SJCRH30 (cell line): ENCODE measurements at regions not wholly inside any gene's neighbourhood (a gene's known extent, or its start where the extent isn't known, plus 50 kb on each side); places are given as distances from the start of the nearest gene placed in this dataset.
"Not testable (repeated sequence)": the region's sequence is repeated elsewhere in the genome, so short reads cannot be mapped to it uniquely, and the experiment has no call there.

Experiments
- DNase-seq, 2 experiments: peaks; one replicate each; pipeline ENCODE4 v3.0.0-alpha.2; 2015 to 2020
- H3K27ac ChIP-seq: fragments of 250-450 bp; sonication (Bioruptor Pico); 2 replicates; pipeline ENCODE4 v1.5.1; 2020; ENCODE audit warnings: mild to moderate bottlenecking, moderate library complexity
- H3K27me3 ChIP-seq: fragments of 250-450 bp; sonication (Bioruptor Pico); 2 replicates; pipeline ENCODE4 v1.5.1; 2020; ENCODE audit warnings: mild to moderate bottlenecking, moderate library complexity
- H3K36me3 ChIP-seq: fragments of 250-450 bp; sonication (Bioruptor Pico); 2 replicates; pipeline ENCODE4 v1.5.1; 2020; ENCODE audit warnings: mild to moderate bottlenecking, moderate library complexity
- H3K4me1 ChIP-seq: fragments of 250-450 bp; sonication (Bioruptor Pico); 2 replicates; pipeline ENCODE4 v1.5.1; 2020; ENCODE audit warnings: mild to moderate bottlenecking, moderate library complexity
- H3K4me3 ChIP-seq: fragments of 250-450 bp; sonication (Bioruptor Pico); 2 replicates; pipeline ENCODE4 v1.5.1; 2020; ENCODE audit warnings: mild to moderate bottlenecking, moderate library complexity
- H3K9me3 ChIP-seq: fragments of 250-450 bp; sonication (Bioruptor Pico); replicated peaks from 2 replicates; pipeline ENCODE4 v1.5.1; 2020; ENCODE audit warnings: mild to moderate bottlenecking, moderate library complexity

DNA sequence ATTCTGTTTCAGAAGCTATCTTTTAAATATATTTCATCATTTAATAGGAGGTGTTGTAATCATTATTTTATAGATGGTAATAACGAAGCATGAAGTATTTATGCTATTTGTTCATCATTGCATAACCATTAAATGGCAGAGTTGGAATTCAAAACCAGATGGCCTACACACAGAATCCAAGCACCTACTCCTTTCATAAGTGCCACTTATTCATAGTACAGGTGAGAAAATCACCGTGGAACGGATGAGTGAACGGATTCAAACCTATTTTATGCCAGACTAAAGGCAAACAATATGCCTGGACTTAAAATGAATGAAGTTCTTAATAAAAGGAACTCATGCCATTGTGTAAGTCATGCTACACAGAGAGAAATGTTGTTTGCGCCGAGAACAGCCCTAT is 397.9 kb upstream of the ADGRB3 start:
- Histone ChIP-seq H3K4me3 (no peak overlapping the region), H3K9me3 (no peaks in the 10 kb centered on the region), H3K36me3 (no peaks in the 10 kb centered on the region), H3K4me1 (no peaks in the 10 kb centered on the region), H3K27ac (no peak overlapping the region), H3K27me3 (no peaks in the 10 kb centered on the region)
- no peak for DNase-seq

DNA sequence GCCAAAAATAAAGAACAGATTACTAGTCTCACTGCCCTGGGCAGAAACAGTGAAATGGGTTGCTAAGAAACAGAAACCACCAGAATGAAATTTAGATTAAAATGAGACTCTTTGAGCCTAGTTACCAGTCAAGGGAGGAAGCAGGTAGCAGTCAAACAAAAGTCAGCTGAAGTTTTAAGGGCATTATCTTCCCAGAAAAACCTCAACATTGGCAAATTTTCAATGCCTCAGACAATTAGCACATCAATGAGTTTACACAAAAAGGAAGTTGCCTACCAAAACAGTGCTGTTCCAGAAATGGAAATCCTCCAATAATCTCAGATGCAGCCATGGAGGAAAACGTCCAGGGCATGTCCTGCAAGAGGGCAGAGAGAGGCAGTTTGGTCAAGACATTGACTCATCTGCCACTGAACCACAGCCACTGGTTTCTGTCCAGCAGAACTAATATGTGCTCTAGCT is 399.7 kb upstream of the ADGRB3 start:
- Histone ChIP-seq H3K36me3 (no peaks in the 10 kb centered on the region), H3K27me3 (no peaks in the 10 kb centered on the region), H3K9me3 (no peaks in the 10 kb centered on the region), H3K4me1 (no peaks in the 10 kb centered on the region), H3K27ac (no peak overlapping the region), H3K4me3 (no peak overlapping the region)
- DNase-seq = no peak

DNA sequence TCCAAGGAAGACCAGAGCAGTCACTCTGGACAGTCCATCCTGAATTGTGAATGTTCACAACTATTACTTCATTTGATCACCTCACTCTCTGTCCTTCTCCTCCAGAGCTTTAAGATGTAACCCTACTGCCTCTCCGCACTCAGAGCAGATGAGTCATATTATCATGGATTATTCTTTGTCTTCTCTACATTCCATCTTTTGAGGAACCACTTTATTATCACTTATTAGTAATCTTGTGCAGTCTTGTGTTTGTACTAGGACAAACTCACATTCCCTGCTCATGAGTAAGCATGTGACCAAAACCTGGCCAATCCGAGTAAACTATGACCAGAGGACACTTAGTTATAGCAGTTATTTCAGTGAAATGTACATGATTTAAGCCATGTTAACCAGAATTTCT is 401.5 kb upstream of the ADGRB3 start:
- no peak for DNase-seq
- Histone ChIP-seq H3K36me3 (no peaks in the 10 kb centered on the region), H3K9me3 (no peaks in the 10 kb centered on the region), H3K27ac (no peak overlapping the region), H3K27me3 (no peaks in the 10 kb centered on the region), H3K4me3 (no peak overlapping the region), H3K4me1 (no peaks in the 10 kb centered on the region)

DNA sequence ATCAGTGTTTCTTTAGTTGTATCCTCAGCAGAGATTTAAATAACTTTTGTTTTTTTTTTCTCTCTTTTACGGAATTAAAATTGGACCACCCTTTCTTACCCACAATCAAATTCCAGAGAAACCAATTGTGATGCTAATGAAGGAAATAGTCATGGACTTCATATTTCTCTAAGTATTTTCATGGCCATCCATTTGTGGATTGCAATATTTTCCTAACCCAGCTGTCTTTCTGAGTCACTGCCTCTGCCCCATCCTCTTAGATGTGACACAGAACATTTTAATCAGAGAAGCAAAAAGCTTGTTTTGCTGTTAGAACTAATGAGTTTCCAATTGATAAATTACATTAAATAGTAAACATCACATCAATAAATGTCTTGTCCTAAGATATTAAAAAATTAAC is 405.5 kb upstream of the ADGRB3 start:
- no peak overlapping the region for H3K4me3 ChIP-seq
- H3K27me3 ChIP-seq = no peaks in the 10 kb centered on the region
- H3K36me3 ChIP-seq = no peaks in the 10 kb centered on the region
- no peak overlapping the region for H3K27ac ChIP-seq
- H3K9me3 ChIP-seq = no peaks in the 10 kb centered on the region
- no peaks in the 10 kb centered on the region for H3K4me1 ChIP-seq
- DNase-seq = no peak

DNA sequence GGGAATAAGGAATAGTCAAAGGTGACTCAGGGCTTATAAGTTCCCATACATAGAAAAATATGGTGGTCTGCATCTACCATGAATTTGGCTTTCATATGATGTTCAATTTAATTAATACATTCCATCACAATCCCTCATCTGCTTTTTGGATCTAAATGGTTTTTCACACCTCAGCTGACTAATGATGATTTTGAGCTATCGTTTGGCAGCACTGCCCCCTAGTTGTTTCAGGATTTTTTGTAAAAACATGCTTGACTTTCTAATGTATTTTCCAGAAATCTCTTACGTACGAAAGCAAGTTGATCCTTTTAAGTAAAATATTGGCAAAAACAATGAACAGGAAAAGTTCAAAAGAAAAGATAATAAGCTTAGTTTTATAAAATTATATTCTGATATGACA is 408.6 kb upstream of the ADGRB3 start:
- no peaks in the 10 kb centered on the region for H3K36me3 ChIP-seq
- no peak overlapping the region for H3K4me3 ChIP-seq
- H3K27ac ChIP-seq = no peak overlapping the region
- no peaks in the 10 kb centered on the region for H3K4me1 ChIP-seq
- peak in 1 of 2 experiments; percentile 19 for DNase-seq
- no peaks in the 10 kb centered on the region for H3K27me3 ChIP-seq
- no peaks in the 10 kb centered on the region for H3K9me3 ChIP-seq

DNA sequence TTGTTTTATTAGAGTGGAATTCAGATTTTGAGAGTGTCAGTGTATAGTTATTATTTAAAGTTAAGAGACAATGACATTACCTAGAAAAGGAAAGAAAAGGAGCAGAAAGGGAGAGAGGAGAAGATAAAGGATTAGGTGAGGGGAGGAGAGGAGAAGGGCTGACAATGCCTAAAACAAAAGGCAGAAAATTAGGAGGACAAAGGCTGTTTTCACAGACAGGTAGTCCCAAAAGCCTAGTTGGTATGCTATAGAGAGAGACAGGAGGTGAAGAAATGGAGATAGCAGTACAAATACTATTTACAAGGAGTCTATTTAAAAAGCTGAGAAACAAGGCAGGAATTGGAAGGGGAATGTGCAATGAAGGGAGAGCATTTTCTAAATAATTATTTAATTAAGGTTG is 409.4 kb upstream of the ADGRB3 start:
- Histone ChIP-seq H3K4me1 (no peaks in the 10 kb centered on the region), H3K27ac (no peak overlapping the region), H3K36me3 (no peaks in the 10 kb centered on the region), H3K27me3 (no peaks in the 10 kb centered on the region), H3K9me3 (no peaks in the 10 kb centered on the region), H3K4me3 (no peak overlapping the region)
- no peak for DNase-seq

DNA sequence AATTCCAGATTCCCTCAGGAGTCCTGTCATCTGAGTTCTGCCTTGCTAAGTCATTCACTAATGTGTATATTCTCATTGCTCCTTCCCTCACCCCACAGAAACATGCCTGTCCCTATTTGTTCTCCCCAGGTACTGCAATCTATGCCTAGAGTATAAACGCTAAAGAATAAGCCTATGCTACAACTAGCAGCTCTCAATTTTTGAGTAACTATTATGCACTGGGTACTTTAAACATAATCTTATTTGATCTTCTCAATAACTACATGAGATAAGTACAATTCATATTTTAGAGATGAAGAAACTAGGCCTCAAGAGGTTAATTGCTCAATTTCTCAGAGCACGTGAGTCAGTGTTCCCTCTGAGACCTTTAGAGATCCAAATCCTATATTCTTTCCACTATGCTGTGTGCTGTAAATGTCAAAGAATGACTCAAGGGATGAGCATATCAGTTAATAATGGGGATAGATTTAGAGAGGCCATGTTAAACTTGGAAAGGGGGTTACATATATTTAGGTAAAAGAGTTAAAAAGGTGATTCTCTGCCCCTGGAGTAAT is 423.8 kb upstream of the ADGRB3 start:
- DNase-seq = no peak
- Histone ChIP-seq H3K27ac (no peak overlapping the region), H3K36me3 (no peaks in the 10 kb centered on the region), H3K9me3 (no peaks in the 10 kb centered on the region), H3K27me3 (no peaks in the 10 kb centered on the region), H3K4me3 (no peak overlapping the region), H3K4me1 (no peaks in the 10 kb centered on the region)

DNA sequence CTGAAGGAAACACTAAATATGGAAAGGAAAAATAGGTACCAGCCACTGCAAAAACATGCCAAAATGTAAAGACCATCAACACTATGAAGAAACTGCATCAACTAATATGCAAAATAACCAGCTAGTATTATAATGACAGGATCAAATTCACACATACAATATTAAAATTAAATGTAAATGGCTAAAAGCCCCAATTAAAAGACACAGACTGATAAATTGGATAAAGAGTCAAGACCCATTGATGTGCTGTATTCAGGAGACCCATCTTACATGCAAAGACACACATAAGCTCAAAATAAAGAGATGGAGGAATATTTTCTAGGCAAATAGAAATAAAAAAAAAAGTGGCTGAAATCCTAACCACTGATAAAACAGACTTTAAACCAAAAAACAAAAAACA is 427.5 kb upstream of the ADGRB3 start:
- not testable (repeated sequence) for H3K9me3 ChIP-seq, DNase-seq, H3K27me3 ChIP-seq, H3K4me1 ChIP-seq, H3K36me3 ChIP-seq, H3K4me3 ChIP-seq, H3K27ac ChIP-seq

DNA sequence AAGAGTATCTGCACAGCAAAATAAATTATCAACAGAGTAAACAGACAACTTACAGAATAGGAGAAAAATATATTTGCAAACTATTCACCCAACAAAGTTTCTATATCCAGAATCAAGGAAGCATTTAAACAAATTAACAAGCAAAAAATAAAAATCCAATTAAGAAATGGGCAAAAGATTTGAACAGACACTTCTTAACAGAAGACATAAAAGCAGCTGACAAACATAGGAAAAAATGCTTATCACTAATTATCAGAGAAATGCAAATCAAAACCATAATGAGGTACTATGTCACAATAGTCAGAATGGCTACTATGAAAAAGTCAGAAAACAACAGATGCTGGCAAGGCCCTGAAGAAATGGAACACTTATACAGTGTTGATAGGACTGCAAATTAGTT is 434.2 kb upstream of the ADGRB3 start:
- H3K36me3 ChIP-seq = no peaks in the 10 kb centered on the region
- H3K4me1 ChIP-seq = no peaks in the 10 kb centered on the region
- H3K27me3 ChIP-seq = no peaks in the 10 kb centered on the region
- DNase-seq = no peak
- H3K4me3 ChIP-seq = no peak overlapping the region
- H3K27ac ChIP-seq = no peak overlapping the region
- 0 out of 2 replicates have a peak, but pooled peaks cover 4% of the 10 kb centered on the region for H3K9me3 ChIP-seq

DNA sequence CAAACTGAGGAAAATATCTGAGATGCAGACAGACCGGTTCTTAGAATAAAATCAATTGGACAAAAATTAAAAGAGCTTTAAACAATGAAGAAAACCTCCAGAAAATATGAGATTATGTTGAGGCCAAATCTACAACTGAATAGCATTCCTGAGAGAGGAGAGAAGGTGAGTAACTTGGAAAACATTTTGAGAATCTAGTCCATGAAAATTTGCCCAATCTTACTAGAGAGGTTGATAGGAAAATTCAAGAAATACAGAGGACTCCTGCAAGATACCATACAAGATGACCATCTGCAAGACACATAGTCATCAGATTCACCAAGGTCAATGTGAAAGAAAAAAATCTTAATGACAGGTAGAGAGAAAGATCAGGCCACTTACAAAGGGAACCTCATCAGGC is 437.7 kb upstream of the ADGRB3 start:
- Histone ChIP-seq H3K9me3 (0 out of 2 replicates have a peak, but pooled peaks cover 4% of the 10 kb centered on the region), H3K36me3 (no peaks in the 10 kb centered on the region), H3K4me3 (no peak overlapping the region), H3K4me1 (no peaks in the 10 kb centered on the region), H3K27ac (no peak overlapping the region), H3K27me3 (no peaks in the 10 kb centered on the region)
- no peak for DNase-seq

DNA sequence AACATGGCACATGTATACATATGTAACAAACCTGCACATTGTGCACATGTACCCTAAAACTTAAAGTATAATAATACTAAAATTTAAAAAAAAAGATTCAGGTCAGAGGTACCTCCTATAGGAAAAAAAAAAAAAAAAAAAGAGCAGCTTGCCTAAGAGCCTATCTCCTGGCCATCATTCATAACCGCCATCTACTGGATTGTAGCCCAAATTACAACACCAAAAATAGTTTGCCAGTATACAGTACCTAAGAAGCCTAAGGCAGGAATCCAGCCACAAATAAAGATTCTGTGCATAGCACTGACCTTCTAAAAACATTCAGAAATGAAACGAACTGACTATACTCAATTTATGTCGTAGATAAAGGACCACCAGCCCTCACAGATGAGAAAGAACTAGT is 438.4 kb upstream of the ADGRB3 start:
- Histone ChIP-seq H3K36me3 (no peaks in the 10 kb centered on the region), H3K27me3 (no peaks in the 10 kb centered on the region), H3K27ac (no peak overlapping the region), H3K4me3 (no peak overlapping the region), H3K4me1 (no peaks in the 10 kb centered on the region), H3K9me3 (0 out of 2 replicates have a peak, but pooled peaks cover 4% of the 10 kb centered on the region)
- DNase-seq = peak in 1 of 2 experiments; percentile 41

DNA sequence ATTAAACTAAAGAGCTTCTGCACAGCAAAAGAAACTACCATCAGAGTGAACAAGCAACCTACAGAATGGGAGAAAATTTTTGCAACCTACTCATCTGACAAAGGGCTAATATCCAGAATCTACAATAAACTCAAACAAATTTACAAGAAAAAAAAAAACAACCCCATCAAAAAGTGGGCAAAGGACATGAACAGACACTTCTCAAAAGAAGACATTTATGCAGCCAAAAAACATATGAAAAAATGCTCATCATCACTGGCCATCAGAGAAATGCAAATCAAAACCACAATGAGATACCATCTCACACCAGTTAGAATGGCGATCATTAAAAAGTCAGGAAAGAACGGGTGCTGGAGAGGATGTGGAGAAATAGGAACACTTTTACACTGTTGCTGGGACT is 439.3 kb upstream of the ADGRB3 start:
- H3K4me1 ChIP-seq, H3K9me3 ChIP-seq, H3K4me3 ChIP-seq, DNase-seq, H3K36me3 ChIP-seq, H3K27ac ChIP-seq, H3K27me3 ChIP-seq: not testable (repeated sequence)

DNA sequence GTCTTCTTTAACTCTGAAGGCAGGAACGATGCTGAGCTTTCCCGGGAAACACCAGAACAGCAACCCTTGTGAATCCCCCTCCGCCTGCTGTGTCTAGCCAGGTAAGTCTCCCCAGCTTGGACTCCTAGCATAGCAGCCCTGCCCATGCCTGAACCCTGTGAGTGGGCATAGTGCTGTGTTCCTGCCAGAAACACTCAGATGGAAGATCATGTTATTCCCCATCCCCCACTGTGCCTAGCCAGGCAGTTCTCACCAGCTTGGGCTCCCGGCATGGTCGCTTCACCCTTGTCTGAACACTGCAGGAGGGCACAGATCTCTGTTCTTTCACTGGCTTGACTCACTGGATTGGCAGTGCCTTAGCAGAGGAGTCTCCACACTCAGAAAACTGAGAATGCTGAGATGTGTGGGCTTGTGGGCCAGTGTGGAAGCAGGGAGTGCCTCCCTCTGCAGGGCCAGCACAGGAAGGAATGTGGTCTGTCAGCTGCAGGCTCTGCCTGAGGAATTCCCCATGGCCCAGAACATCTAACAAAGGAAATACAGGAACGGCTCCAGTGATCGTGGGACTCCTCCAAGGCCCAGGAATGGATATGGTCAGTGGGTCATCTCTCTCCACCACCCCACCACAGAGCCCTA is 440.1 kb upstream of the ADGRB3 start:
- Histone ChIP-seq H3K4me1 (no peaks in the 10 kb centered on the region), H3K36me3 (no peaks in the 10 kb centered on the region), H3K27ac (no peak overlapping the region), H3K9me3 (0 out of 2 replicates have a peak, but pooled peaks cover 4% of the 10 kb centered on the region), H3K27me3 (no peaks in the 10 kb centered on the region), H3K4me3 (no peak overlapping the region)
- peak in 1 of 2 experiments; percentile 2 for DNase-seq

DNA sequence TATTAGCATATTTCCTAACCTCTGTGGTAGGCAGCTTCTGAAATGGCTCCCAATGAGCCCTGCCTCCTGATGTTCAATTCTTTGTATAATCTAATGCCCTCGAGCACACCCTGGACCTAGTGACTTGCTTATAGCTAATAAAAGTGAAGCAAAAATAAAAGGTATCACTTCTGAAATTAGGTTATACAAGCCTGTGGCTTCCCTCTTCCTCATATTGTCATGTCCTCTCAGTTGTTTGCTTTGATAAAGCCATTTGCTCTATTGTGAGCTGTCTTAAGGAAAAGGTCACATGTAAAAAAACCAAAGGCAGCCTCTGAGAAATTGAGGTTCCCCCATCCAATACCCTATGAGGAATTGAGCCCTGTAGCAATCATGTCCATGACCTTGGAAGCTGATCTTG is 442.1 kb upstream of the ADGRB3 start:
- Histone ChIP-seq H3K36me3 (no peaks in the 10 kb centered on the region), H3K4me1 (no peaks in the 10 kb centered on the region), H3K27me3 (no peaks in the 10 kb centered on the region), H3K4me3 (no peak overlapping the region), H3K27ac (no peak overlapping the region), H3K9me3 (0 out of 2 replicates have a peak, but pooled peaks cover 4% of the 10 kb centered on the region)
- no peak for DNase-seq

DNA sequence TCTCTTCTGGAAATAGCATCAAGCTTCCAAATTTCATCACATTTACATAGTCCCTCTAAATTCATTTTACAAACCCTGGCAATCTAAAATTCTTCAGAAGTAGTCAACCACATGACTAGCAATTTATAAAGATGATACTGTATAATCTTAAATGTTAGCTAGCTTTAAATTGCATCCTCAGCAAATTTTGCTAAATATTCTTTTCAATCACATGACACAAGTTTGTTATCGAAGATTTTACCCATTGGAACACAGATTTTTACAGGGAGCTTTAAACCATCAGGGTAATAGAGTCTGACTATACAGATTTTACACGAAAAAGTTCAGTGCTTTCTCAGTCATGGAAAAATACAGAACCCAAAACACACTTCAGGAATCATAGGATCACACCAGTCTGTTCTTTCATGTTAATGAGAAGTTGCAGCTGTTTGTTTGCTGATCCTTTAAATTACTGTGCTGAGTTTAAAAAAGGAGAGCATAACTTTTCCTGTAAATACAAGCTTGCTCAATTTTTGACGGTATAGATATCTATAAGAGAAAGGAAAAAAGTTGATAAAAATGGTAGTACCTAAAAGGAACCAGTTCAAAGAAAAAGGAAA is 445.8 kb upstream of the ADGRB3 start:
- H3K9me3 ChIP-seq = no peaks in the 10 kb centered on the region
- H3K27me3 ChIP-seq = no peaks in the 10 kb centered on the region
- no peak overlapping the region for H3K4me3 ChIP-seq
- H3K36me3 ChIP-seq = no peaks in the 10 kb centered on the region
- H3K4me1 ChIP-seq = no peaks in the 10 kb centered on the region
- no peak for DNase-seq
- H3K27ac ChIP-seq = no peak overlapping the region

DNA sequence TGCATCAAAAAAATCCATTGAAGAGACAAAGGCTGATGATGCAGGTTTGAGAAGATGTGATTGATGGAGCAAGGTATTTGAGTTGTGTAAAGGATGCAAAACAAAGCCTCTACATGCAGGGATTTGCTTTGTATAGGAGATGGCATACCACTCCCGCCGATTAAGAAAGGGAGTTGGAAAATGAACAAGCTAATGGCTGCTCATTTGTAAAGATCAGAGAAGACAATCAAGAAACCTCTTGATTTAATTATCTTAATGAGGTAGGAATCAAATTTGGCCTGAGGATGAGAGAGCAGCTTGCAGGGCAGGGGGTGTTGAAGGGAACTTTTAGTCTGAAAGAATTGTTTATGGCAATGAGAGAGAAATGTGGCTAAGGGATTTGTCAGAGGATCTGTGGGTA is 448.2 kb upstream of the ADGRB3 start:
- no peak overlapping the region for H3K27ac ChIP-seq
- no peaks in the 10 kb centered on the region for H3K9me3 ChIP-seq
- no peak for DNase-seq
- no peak overlapping the region for H3K4me3 ChIP-seq
- no peaks in the 10 kb centered on the region for H3K27me3 ChIP-seq
- H3K4me1 ChIP-seq = no peaks in the 10 kb centered on the region
- no peaks in the 10 kb centered on the region for H3K36me3 ChIP-seq
